ENCODE measurements at regions not wholly inside any gene's neighbourhood (a gene's known extent, or its start where the extent isn't known, plus 50 kb on each side); places are given as distances from the start of the nearest gene placed in this dataset.

GRCh38 chr11:82631722-82632630, 101.7 kb downstream of the FAM181B start:
- DNase-seq: no peak
- Histone ChIP-seq H3K9me3 (no peaks in the 10 kb centered on the region), H3K36me3 (no peaks in the 10 kb centered on the region), H3K4me3 (no peak overlapping the region), H3K27me3 (no peaks in the 10 kb centered on the region), H3K4me1 (ENCODE audit: insufficient read depth) (no peaks in the 10 kb centered on the region), H3K27ac (no peak overlapping the region)
- WGBS, 3 donors: 43 to 45% (median 45%) methylated on average over 4 of the region's 4 CpGs
- TF ChIP-seq EP300 (IDR thresholded peaks at IDR 0.05) (no peak), POLR2A (IDR thresholded peaks at IDR 0.05) (no peak)
- TF ChIP-seq, protein P1, sequence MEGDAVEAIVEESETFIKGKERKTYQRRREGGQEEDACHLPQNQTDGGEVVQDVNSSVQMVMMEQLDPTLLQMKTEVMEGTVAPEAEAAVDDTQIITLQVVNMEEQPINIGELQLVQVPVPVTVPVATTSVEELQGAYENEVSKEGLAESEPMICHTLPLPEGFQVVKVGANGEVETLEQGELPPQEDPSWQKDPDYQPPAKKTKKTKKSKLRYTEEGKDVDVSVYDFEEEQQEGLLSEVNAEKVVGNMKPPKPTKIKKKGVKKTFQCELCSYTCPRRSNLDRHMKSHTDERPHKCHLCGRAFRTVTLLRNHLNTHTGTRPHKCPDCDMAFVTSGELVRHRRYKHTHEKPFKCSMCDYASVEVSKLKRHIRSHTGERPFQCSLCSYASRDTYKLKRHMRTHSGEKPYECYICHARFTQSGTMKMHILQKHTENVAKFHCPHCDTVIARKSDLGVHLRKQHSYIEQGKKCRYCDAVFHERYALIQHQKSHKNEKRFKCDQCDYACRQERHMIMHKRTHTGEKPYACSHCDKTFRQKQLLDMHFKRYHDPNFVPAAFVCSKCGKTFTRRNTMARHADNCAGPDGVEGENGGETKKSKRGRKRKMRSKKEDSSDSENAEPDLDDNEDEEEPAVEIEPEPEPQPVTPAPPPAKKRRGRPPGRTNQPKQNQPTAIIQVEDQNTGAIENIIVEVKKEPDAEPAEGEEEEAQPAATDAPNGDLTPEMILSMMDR (IDR thresholded peaks at IDR 0.05): no peak
- intact Hi-C loops (cut with DNase I): no loop called here

DNA sequence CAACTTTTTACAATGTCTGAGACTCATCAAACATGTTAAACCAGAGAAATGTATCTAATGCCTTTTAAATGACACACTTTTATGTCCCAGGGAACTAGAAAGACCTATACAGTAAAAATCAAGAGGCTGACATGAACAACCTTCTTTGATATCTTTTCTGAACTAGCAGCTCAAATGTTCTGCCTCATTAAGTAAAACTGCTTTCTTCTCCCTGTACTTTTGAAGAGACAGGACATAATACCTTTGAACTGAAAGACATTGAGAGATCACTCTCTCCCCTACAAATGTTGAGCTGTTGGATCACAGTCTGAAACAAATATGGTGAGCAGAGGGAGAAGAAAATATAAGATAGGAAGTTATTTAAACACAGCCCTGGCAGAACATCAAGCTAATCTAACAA, 123.0 kb downstream of the FAM181B start:
- no peak overlapping the region for H3K4me3 ChIP-seq
- no peaks in the 10 kb centered on the region for H3K36me3 ChIP-seq
- no peak for TF ChIP-seq POLR2A (IDR thresholded peaks at IDR 0.05)
- TF ChIP-seq, protein P1 (IDR thresholded peaks at IDR 0.05): no peak
- TF ChIP-seq EP300 (IDR thresholded peaks at IDR 0.05): no peak
- intact Hi-C loops (cut with DNase I): no loop called here
- H3K4me1 ChIP-seq (ENCODE audit: insufficient read depth): no peaks in the 10 kb centered on the region
- no peak for DNase-seq
- no peaks in the 10 kb centered on the region for H3K27me3 ChIP-seq
- no peak overlapping the region for H3K27ac ChIP-seq
- H3K9me3 ChIP-seq: no peaks in the 10 kb centered on the region

GRCh38 chr11:82606738-82607137, 126.9 kb downstream of the FAM181B start:
- H3K4me3 ChIP-seq: no peak overlapping the region
- no peak overlapping the region for H3K27ac ChIP-seq
- TF ChIP-seq, protein P1 (IDR thresholded peaks at IDR 0.05): no peak
- no peak for TF ChIP-seq EP300 (IDR thresholded peaks at IDR 0.05)
- TF ChIP-seq POLR2A (IDR thresholded peaks at IDR 0.05): no peak
- 89 to 92% (median 90%) methylated on average over 1 of the region's 1 CpG for WGBS, 3 donors
- intact Hi-C loops (cut with DNase I): no loop called here
- no peaks in the 10 kb centered on the region for H3K4me1 ChIP-seq (ENCODE audit: insufficient read depth)
- H3K9me3 ChIP-seq: no peaks in the 10 kb centered on the region
- no peak for DNase-seq
- no peaks in the 10 kb centered on the region for H3K27me3 ChIP-seq
- H3K36me3 ChIP-seq: no peaks in the 10 kb centered on the region

DNA sequence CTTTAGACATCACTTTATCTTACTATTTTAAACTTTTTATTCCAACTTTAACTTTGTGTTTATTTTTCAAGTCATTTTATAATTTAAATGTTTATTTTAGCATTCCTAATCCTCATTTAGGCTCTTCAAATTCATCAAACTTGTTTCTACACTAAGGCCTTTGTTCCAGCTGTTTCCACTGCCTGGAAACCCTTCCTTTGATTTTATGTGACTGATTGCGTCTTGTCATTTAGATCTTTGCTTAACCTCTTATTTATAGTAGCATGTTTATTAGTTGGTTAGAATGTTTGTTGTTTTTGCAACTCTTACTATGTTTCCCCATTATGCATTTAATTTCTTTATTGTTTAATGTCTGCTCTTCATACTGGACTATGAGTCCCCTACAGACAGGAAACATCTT, 132.0 kb downstream of the FAM181B start:
- H3K27me3 ChIP-seq: no peaks in the 10 kb centered on the region
- DNase-seq: no peak
- no peaks in the 10 kb centered on the region for H3K9me3 ChIP-seq
- no peak for TF ChIP-seq POLR2A (IDR thresholded peaks at IDR 0.05)
- TF ChIP-seq, protein P1 (IDR thresholded peaks at IDR 0.05): no peak
- TF ChIP-seq EP300 (IDR thresholded peaks at IDR 0.05): no peak
- no peaks in the 10 kb centered on the region for H3K4me1 ChIP-seq (ENCODE audit: insufficient read depth)
- no peak overlapping the region for H3K27ac ChIP-seq
- H3K36me3 ChIP-seq: no peaks in the 10 kb centered on the region
- no peak overlapping the region for H3K4me3 ChIP-seq
- 81 to 89% (median 84%) methylated on average over 1 of the region's 1 CpG for WGBS, 3 donors
- intact Hi-C loops (cut with DNase I): no loop called here
